SHP77 (cell line): ENCODE measurements at regions not wholly inside any gene's neighbourhood (a gene's known extent, or its start where the extent isn't known, plus 50 kb on each side); places are given as distances from the start of the nearest gene placed in this dataset.
"Not testable (repeated sequence)": the region's sequence is repeated elsewhere in the genome, so short reads cannot be mapped to it uniquely, and the experiment has no call there.

Experiments used
- DNase-seq, 2 experiments: peaks; one replicate each; lab custom pipeline; 2025; lab: John Stamatoyannopoulos, UW

- no peak for DNase-seq
Observed at GRCh38 chr6:112579601-112580000, 232.5 kb downstream of the RFPL4B start.

GRCh38 chr6:112581015-112581414 lies 233.9 kb downstream of the RFPL4B start:
- no peak for DNase-seq

GRCh38 chr6:112590326-112590725 lies 243.2 kb downstream of the RFPL4B start:
- no peak for DNase-seq

GRCh38 chr6:112591329-112591728 lies 244.2 kb downstream of the RFPL4B start:
- DNase-seq = no peak

- no peak for DNase-seq
Observed at GRCh38 chr6:112592159-112592558, 245.0 kb downstream of the RFPL4B start.

GRCh38 chr6:112594886-112595594 lies 247.9 kb downstream of the RFPL4B start:
- no peak for DNase-seq

GRCh38 chr6:112595841-112596240 lies 248.7 kb downstream of the RFPL4B start:
- no peak for DNase-seq

- no peak for DNase-seq
Observed at GRCh38 chr6:112597176-112597575, 250.0 kb downstream of the RFPL4B start.

GRCh38 chr6:112600168-112600567 lies 253.0 kb downstream of the RFPL4B start:
- no peak for DNase-seq

- DNase-seq = no peak
Observed at GRCh38 chr6:112603726-112604125, 256.6 kb downstream of the RFPL4B start.

GRCh38 chr6:112606656-112607435 lies 259.7 kb downstream of the RFPL4B start:
- DNase-seq = no peak

- not testable (repeated sequence) for DNase-seq
Observed at GRCh38 chr6:112608925-112609324, 261.8 kb downstream of the RFPL4B start.

- DNase-seq = no peak
Observed at GRCh38 chr6:112613410-112613809, 266.3 kb downstream of the RFPL4B start.

- DNase-seq = no peak
Observed at GRCh38 chr6:112618849-112619248, 271.7 kb downstream of the RFPL4B start.

- no peak for DNase-seq
Observed at GRCh38 chr6:112620812-112621569, 273.9 kb downstream of the RFPL4B start.

GRCh38 chr6:112622036-112622435 lies 274.9 kb downstream of the RFPL4B start:
- no peak for DNase-seq

- DNase-seq = no peak
Observed at GRCh38 chr6:112626468-112627082, 279.4 kb downstream of the RFPL4B start.

GRCh38 chr6:112634376-112634775 lies 287.2 kb downstream of the RFPL4B start:
- DNase-seq = no peak

GRCh38 chr6:112636650-112637262 lies 289.6 kb downstream of the RFPL4B start:
- no peak for DNase-seq

- no peak for DNase-seq
Observed at GRCh38 chr6:112639391-112639831, 292.3 kb downstream of the RFPL4B start.

GRCh38 chr6:112640891-112641290 lies 293.8 kb downstream of the RFPL4B start:
- DNase-seq = no peak

- DNase-seq = no peak
Observed at GRCh38 chr6:112649853-112650252, 302.7 kb downstream of the RFPL4B start.
